HEK293 (cell line): ENCODE measurements at regions not wholly inside any gene's neighbourhood (a gene's known extent, or its start where the extent isn't known, plus 50 kb on each side); places are given as distances from the start of the nearest gene placed in this dataset.

Experiments
- SALL2 ChIP-seq: fragments of 450-650 bp; formaldehyde crosslinking; IDR thresholded peaks from 2 replicates; pipeline ENCODE4 v1.5.0; 2017; ENCODE audit warnings: missing biosample characterization, mild to moderate bottlenecking, missing genetic modification characterization, borderline replicate concordance
- ZBTB21 ChIP-seq: fragments of 450-650 bp; formaldehyde crosslinking; IDR thresholded peaks from 2 replicates; pipeline ENCODE4 v1.5.1; 2017; ENCODE audit warnings: missing biosample characterization, missing genetic modification characterization
- ZBTB8A ChIP-seq: fragments of 450-650 bp; formaldehyde crosslinking; IDR thresholded peaks from 2 replicates; pipeline ENCODE4 v1.5.1; 2016; ENCODE audit warnings: missing biosample characterization, missing genetic modification characterization
- ZFP41 ChIP-seq: fragments of 450-650 bp; formaldehyde crosslinking; IDR thresholded peaks from 2 replicates; pipeline ENCODE4 v1.5.1; 2016; ENCODE audit warnings: missing biosample characterization, missing genetic modification characterization, borderline replicate concordance
- ZNF114 ChIP-seq: fragments of 450-650 bp; formaldehyde crosslinking; IDR thresholded peaks from 2 replicates; pipeline ENCODE4 v1.5.0; 2017; ENCODE audit warnings: missing biosample characterization, missing genetic modification characterization
- ZNF138 ChIP-seq: fragments of 450-650 bp; formaldehyde crosslinking; IDR thresholded peaks from 2 replicates; pipeline ENCODE4 v1.5.1; 2016; ENCODE audit warnings: missing biosample characterization, missing genetic modification characterization, borderline replicate concordance
- ZNF23 ChIP-seq: fragments of 450-650 bp; formaldehyde crosslinking; IDR thresholded peaks from 2 replicates; pipeline ENCODE4 v1.5.1; 2016; ENCODE audit warnings: missing biosample characterization, missing genetic modification characterization, borderline replicate concordance
- ZNF26 ChIP-seq: fragments of 450-650 bp; formaldehyde crosslinking; IDR thresholded peaks from 2 replicates; pipeline ENCODE4 v1.5.1; 2016; ENCODE audit warnings: missing biosample characterization, missing genetic modification characterization
- ZNF561 ChIP-seq: fragments of 450-650 bp; IDR thresholded peaks from 2 replicates; pipeline ENCODE4 v1.5.1; 2018; ENCODE audit warnings: missing biosample characterization, missing genetic modification characterization, borderline replicate concordance
- ZNF654 ChIP-seq: fragments of 450-650 bp; formaldehyde crosslinking; IDR thresholded peaks from 2 replicates; pipeline ENCODE4 v1.5.1; 2016; ENCODE audit warnings: low read depth, missing biosample characterization, missing genetic modification characterization
- ZNF704 ChIP-seq: fragments of 450-650 bp; formaldehyde crosslinking; IDR thresholded peaks from 2 replicates; pipeline ENCODE4 v1.5.1; 2016; ENCODE audit warnings: missing biosample characterization, missing genetic modification characterization
- ZNF76 ChIP-seq: fragments of 450-650 bp; formaldehyde crosslinking; IDR thresholded peaks from 2 replicates; pipeline ENCODE4; 2016; ENCODE audit warnings: low read depth, missing biosample characterization, missing genetic modification characterization, borderline replicate concordance
- TF ChIP-seq, protein P1 (sequence below): fragments of 450-650 bp; formaldehyde crosslinking; IDR thresholded peaks from 2 replicates; pipeline ENCODE4 v1.5.1; 2016; ENCODE audit warnings: missing biosample characterization, missing genetic modification characterization
- TF ChIP-seq, protein P2 (sequence below): fragments of 450-650 bp; formaldehyde crosslinking; IDR thresholded peaks from 2 replicates; pipeline ENCODE4 v1.5.1; 2016; ENCODE audit warnings: missing biosample characterization, missing genetic modification characterization

DNA sequence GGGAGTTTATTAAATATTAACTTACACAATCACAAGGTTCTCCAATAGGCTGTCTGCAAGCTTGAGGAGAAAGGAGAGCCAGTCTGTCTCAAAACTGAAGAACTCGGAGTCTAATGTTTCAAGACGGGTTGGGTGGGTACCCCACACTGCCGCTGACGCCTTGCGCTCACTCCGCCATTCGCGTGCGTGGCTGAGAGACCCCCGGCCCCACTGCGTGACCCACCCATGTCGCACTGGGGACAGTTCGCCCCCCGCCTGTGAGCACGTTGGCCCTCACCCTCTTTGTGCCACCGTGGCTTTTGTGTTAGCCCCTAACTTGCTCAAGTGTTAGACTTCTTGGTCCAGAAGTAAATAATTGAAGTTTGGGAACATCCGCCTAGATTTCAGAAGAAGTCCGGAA is 270.0 kb upstream of the ITGA1 start:
- no peak for TF ChIP-seq ZNF561
- TF ChIP-seq, protein P1, sequence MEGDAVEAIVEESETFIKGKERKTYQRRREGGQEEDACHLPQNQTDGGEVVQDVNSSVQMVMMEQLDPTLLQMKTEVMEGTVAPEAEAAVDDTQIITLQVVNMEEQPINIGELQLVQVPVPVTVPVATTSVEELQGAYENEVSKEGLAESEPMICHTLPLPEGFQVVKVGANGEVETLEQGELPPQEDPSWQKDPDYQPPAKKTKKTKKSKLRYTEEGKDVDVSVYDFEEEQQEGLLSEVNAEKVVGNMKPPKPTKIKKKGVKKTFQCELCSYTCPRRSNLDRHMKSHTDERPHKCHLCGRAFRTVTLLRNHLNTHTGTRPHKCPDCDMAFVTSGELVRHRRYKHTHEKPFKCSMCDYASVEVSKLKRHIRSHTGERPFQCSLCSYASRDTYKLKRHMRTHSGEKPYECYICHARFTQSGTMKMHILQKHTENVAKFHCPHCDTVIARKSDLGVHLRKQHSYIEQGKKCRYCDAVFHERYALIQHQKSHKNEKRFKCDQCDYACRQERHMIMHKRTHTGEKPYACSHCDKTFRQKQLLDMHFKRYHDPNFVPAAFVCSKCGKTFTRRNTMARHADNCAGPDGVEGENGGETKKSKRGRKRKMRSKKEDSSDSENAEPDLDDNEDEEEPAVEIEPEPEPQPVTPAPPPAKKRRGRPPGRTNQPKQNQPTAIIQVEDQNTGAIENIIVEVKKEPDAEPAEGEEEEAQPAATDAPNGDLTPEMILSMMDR, result no peak
- no peak for TF ChIP-seq SALL2
- no peak for TF ChIP-seq ZNF704 (tag by site-specific recombination)
- TF ChIP-seq ZNF26 (tag by site-specific recombination), result no peak
- TF ChIP-seq ZBTB21 (tag by site-specific recombination), result no peak
- TF ChIP-seq ZNF138, result no peak
- TF ChIP-seq ZNF76, result no peak
- TF ChIP-seq ZNF114, result no peak
- no peak for TF ChIP-seq ZBTB8A (tag by site-specific recombination)
- no peak for TF ChIP-seq ZNF23 (tag by site-specific recombination)
- TF ChIP-seq, protein P2, sequence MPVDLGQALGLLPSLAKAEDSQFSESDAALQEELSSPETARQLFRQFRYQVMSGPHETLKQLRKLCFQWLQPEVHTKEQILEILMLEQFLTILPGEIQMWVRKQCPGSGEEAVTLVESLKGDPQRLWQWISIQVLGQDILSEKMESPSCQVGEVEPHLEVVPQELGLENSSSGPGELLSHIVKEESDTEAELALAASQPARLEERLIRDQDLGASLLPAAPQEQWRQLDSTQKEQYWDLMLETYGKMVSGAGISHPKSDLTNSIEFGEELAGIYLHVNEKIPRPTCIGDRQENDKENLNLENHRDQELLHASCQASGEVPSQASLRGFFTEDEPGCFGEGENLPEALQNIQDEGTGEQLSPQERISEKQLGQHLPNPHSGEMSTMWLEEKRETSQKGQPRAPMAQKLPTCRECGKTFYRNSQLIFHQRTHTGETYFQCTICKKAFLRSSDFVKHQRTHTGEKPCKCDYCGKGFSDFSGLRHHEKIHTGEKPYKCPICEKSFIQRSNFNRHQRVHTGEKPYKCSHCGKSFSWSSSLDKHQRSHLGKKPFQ (tag by site-specific recombination), result no peak
- TF ChIP-seq ZFP41 (tag by site-specific recombination), result no peak
- no peak for TF ChIP-seq ZNF654 (tag by site-specific recombination)
